Iris pigment epithelial cell (primary cell): ENCODE measurements at regions not wholly inside any gene's neighbourhood (a gene's known extent, or its start where the extent isn't known, plus 50 kb on each side); places are given as distances from the start of the nearest gene placed in this dataset.

ENCODE experiments used
- DNase-seq: peaks from one replicate; pipeline ENCODE4 v3.0.0-alpha.2; 2011; ENCODE audit warnings: low read depth

DNA sequence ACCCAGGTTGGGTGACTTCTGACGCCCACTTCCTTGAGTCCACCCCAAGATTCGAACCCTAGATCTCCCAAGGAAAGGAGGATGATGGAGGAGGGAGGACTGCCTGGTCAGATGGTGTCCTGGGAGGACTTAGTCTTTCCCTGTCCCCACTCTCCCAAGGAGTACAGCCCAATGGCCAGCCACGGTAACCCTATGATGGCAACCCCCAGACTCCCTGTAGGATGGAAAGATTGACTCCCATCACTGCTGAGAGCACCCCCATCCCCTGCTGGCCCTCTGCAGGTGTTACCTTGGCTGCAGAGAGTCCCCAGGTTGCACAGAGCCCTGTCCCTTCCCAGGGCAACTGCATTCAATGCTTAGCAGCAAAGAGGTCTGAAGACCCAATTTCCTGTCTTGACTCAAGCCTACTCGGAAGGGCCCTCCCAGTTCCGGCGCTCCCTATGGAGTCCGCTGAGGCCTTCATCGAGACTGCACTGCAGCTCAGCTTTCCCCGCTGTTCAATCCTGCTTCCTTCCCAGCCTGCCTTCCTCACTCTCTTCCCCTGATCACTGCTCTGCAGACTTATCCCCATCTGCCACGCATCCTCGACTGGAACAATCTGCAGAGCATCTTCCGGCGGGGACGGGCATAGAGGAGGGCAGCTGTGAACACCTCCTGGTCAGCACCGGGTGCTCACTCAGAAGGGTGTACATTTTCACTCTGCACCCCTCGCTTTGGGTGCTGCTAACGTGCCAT, 50.8 kb upstream of the OCM2 start:
- DNase-seq = no peak

DNA sequence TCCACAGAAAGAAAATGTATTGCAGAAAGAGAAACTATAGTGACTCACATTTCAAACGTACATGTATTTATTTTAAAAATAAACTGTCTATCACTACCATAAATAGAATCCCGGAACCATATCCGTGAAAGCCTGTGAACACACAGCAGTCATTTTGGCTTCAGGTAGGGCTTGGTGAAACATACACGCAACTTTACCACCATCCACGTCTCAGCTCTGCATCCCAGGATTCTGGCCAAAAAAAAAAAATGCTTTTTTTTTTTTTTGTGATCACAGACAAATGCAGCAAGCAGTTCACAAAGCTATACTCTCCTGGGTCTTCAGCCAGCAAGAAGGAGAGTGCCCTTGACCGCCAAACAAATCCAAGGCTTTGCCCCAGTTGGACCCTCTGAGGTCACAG, 56.8 kb upstream of the OCM2 start:
- DNase-seq = no peak

DNA sequence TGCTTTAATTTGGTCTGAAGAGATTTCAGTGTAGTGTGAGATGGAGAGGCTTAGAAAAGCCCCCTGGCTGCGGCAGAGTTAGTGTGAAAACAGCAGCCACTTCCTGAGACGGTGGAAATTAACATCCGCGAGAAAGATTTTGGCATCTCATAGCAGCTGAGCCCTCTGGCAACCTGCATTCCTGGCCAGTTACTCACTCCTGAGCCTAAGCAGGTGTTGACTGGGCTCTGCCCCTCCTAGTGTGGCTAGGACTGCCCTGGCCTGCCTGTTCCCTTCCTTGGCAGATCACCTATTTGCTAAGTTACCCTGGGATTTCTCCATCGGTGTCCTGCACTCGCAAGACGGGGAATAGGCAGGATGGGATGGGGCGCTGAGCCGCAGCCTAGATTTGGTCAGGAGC, 57.6 kb upstream of the LMTK2 start:
- no peak for DNase-seq

DNA sequence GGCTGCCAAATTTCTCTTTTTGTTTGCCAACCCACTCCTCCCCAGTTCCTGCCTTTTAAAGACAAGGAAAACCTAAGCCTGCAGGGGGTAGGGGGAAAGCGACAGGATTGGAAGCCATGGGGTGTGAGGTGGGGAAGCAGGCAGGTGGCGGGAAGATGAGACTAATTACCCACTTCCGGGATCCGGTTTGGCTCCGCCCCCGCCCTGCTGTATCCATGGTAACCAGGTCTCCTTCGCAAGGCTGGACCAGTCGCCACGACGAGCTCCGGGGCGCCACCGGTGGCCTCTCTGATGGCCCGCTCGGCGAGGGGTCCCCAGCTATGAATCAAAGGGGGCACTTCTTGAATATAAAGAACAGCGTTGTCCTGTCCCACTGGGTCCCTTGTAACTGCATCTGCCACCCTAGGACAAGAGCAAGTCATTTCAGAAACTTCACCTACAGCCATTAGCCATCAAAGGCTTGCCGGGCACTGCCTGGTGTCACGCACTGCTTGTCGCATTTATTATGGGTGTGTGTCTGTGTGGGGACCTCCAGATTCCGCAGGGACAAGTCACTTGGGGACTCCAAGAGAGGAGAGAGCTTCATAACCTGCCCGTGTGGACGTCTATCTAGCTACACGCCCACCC, 55.4 kb upstream of the LMTK2 start:
- DNase-seq = no peak

DNA sequence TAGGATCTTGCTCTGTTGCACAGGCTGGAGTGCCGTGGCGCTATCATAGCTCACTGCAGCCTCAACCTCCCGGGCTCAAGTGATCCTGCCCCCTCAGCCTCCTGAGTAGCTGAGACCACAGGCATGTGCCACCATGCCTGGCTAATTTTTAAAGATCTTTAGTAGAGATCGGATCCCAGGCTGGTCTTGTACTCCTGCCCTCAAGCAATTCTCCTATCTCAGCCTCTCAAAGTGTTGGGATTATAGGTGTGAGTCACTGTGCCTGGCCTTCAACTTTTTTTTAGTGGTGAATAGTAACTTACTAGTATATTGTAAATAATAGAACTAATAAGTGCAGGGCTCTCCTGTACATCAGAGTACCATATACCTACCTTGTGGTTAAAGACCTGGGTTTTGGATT, 52.1 kb upstream of the LMTK2 start:
- peak; percentile 44 for DNase-seq

DNA sequence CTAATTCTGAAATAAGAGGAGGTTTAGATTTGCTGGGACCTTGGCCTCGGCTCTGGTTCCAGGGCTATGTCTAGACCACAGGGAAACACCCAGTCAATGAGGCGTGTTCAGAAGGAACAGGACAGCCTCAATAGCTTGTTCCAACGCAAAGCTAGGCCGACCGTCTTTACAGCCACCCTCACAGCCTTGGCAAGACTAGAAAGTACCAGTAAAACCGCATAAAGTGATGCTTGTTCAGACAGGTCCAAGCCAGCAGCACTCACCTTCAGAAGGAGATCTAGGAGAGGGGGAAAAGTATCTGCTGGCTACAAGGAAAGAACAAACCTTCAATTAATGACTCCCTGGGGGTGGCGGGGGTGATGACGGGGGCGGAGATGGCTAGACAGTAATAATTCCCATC, 50.1 kb upstream of the LMTK2 start:
- DNase-seq = no peak
